Calu3 (cell line): ENCODE measurements at regions not wholly inside any gene's neighbourhood (a gene's known extent, or its start where the extent isn't known, plus 50 kb on each side); places are given as distances from the start of the nearest gene placed in this dataset.

Experiments
- BruUV-seq: library from RNA; stranded (reverse); fragments of 400-500 nt; replicated peaks from 2 replicates; lab custom pipeline; 2021; lab: Mats Ljungman, UMichigan
- CTCF ChIA-PET: fragments of 300-600 bp; sonication (Branson Sonifier 250); formaldehyde crosslinking; loops from one replicate; lab custom pipeline; 2022; ENCODE audit warnings: antibody characterized with exemption; lab: Charles Lee
- DNase-seq: peaks from one replicate; pipeline ENCODE4 v3.0.0; 2022
- H3K27ac Mint-ChIP-seq: one replicate; pipeline ENCODE4 v1.8.0; 2022; ENCODE audit warnings: mixed read lengths; ENCODE audit not compliant: unreplicated experiment
- H3K27me3 Mint-ChIP-seq: one replicate; pipeline ENCODE4 v1.8.0; 2022; ENCODE audit warnings: mixed read lengths; ENCODE audit not compliant: unreplicated experiment
- H3K36me3 Mint-ChIP-seq: one replicate; pipeline ENCODE4 v1.8.0; 2022; ENCODE audit warnings: mild to moderate bottlenecking, moderate library complexity, mixed read lengths; ENCODE audit not compliant: insufficient read depth, unreplicated experiment
- H3K4me1 Mint-ChIP-seq: one replicate; pipeline ENCODE4 v1.8.0; 2022; ENCODE audit warnings: mild to moderate bottlenecking, low read depth, mixed read lengths; ENCODE audit not compliant: unreplicated experiment
- H3K4me3 Mint-ChIP-seq: one replicate; pipeline ENCODE4 v1.8.0; 2022; ENCODE audit warnings: mild to moderate bottlenecking, low read depth, moderate library complexity, mixed read lengths; ENCODE audit not compliant: unreplicated experiment
- H3K9me3 Mint-ChIP-seq: one replicate; pipeline ENCODE4 v1.8.0; 2022; ENCODE audit warnings: low read depth, mixed read lengths; ENCODE audit not compliant: unreplicated experiment
- CTCF ChIP-seq: fragments of 200-600 bp; IDR thresholded peaks from one replicate; pipeline ENCODE4 v1.8.0; 2022; ENCODE audit warnings: antibody characterized with exemption; ENCODE audit not compliant: unreplicated experiment
- intact Hi-C: fragments of 100-400 bp; cut with micrococcal nuclease; formaldehyde crosslinking; loops from one replicate; pipeline ENCODE4 v1.10.0; 2022; ENCODE audit not compliant: unreplicated experiment

GRCh38 chr4:110815950-110816349 is 193.1 kb upstream of the PITX2 start:
- no peak for DNase-seq
- Mint-ChIP-seq H3K4me3 (no peak overlapping the region), H3K27me3 (no peaks in the 10 kb centered on the region), H3K9me3 (no peaks in the 10 kb centered on the region), H3K36me3 (no peaks in the 10 kb centered on the region), H3K4me1 (no peaks in the 10 kb centered on the region), H3K27ac (no peak overlapping the region)
- CTCF ChIA-PET = interaction anchor here (0.6 kb wide), 1 partner anchor 1581 kb away, joined by 5 read pairs; no protein-coding TSS in a partner anchor
- intact Hi-C loops = no loop called here
- TF ChIP-seq CTCF = no peak
- no TSS peak for BruUV-seq

GRCh38 chr4:110816367-110816766 is 193.5 kb upstream of the PITX2 start:
- Mint-ChIP-seq H3K4me3 (no peak overlapping the region), H3K27ac (no peak overlapping the region), H3K9me3 (no peaks in the 10 kb centered on the region), H3K4me1 (no peaks in the 10 kb centered on the region), H3K36me3 (no peaks in the 10 kb centered on the region), H3K27me3 (no peaks in the 10 kb centered on the region)
- BruUV-seq = no TSS peak
- no peak for TF ChIP-seq CTCF
- CTCF ChIA-PET = interaction anchor here (0.6 kb wide), 1 partner anchor 1580 kb away, joined by 5 read pairs; no protein-coding TSS in a partner anchor
- intact Hi-C loops = no loop called here
- DNase-seq = no peak

GRCh38 chr4:110821186-110821585 is 198.3 kb upstream of the PITX2 start:
- intact Hi-C loops = no loop called here
- no peak overlapping the region for H3K27ac Mint-ChIP-seq
- no peaks in the 10 kb centered on the region for H3K27me3 Mint-ChIP-seq
- no peaks in the 10 kb centered on the region for H3K36me3 Mint-ChIP-seq
- CTCF ChIA-PET = no interaction called here
- DNase-seq = no peak
- TF ChIP-seq CTCF = no peak
- H3K4me1 Mint-ChIP-seq = no peaks in the 10 kb centered on the region
- no peaks in the 10 kb centered on the region for H3K9me3 Mint-ChIP-seq
- no peak overlapping the region for H3K4me3 Mint-ChIP-seq
- no TSS peak for BruUV-seq

- DNase-seq = no peak
- CTCF ChIA-PET = no interaction called here
- H3K4me1 Mint-ChIP-seq = no peaks in the 10 kb centered on the region
- TF ChIP-seq CTCF = no peak
- no peaks in the 10 kb centered on the region for H3K36me3 Mint-ChIP-seq
- H3K27me3 Mint-ChIP-seq = no peaks in the 10 kb centered on the region
- H3K9me3 Mint-ChIP-seq = no peaks in the 10 kb centered on the region
- no peak overlapping the region for H3K27ac Mint-ChIP-seq
- H3K4me3 Mint-ChIP-seq = no peak overlapping the region
- intact Hi-C loops = no loop called here
- no TSS peak for BruUV-seq
Measured at GRCh38 chr4:110823251-110823650, 200.4 kb upstream of the PITX2 start.
